ENCODE measurements at regions not wholly inside any gene's neighbourhood (a gene's known extent, or its start where the extent isn't known, plus 50 kb on each side); places are given as distances from the start of the nearest gene placed in this dataset.

GRCh38 chr2:196380575-196380974 lies 209.2 kb upstream of the STK17B start:
- 22 to 33% (median 29%) methylated on average over 3 of the region's 3 CpGs for WGBS, 3 donors
- intact Hi-C loops (cut with DNase I), result no loop called here

GRCh38 chr2:196381464-196381863 lies 210.1 kb upstream of the STK17B start:
- no peak overlapping the region for H3K4me3 ChIP-seq
- intact Hi-C loops (cut with DNase I), result no loop called here
- WGBS, 3 donors, result 71 to 76% (median 73%) methylated on average over 3 of the region's 3 CpGs
- no peaks in the 10 kb centered on the region for H3K9me3 ChIP-seq
- TF ChIP-seq EP300 (IDR thresholded peaks at IDR 0.05) (no peak), CTCF (IDR thresholded peaks at IDR 0.05) (no peak), POLR2A (IDR thresholded peaks at IDR 0.05) (no peak)
- no peak overlapping the region for H3K27ac ChIP-seq
- H3K36me3 ChIP-seq, result no peaks in the 10 kb centered on the region
- DNase-seq, result no peak
- H3K27me3 ChIP-seq, result no peaks in the 10 kb centered on the region
- H3K4me1 ChIP-seq (ENCODE audit: insufficient read depth), result no peaks in the 10 kb centered on the region

More at GRCh38 chr2:196380575-196380974, 209.2 kb upstream of the STK17B start:
- no peak overlapping the region for H3K27ac ChIP-seq
- H3K36me3 ChIP-seq, result no peaks in the 10 kb centered on the region
- H3K4me1 ChIP-seq (ENCODE audit: insufficient read depth), result no peaks in the 10 kb centered on the region
- H3K27me3 ChIP-seq, result no peaks in the 10 kb centered on the region
- H3K4me3 ChIP-seq, result no peak overlapping the region
- TF ChIP-seq POLR2A (IDR thresholded peaks at IDR 0.05) (no peak), CTCF (IDR thresholded peaks at IDR 0.05) (no peak), EP300 (IDR thresholded peaks at IDR 0.05) (no peak)
- H3K9me3 ChIP-seq, result no peaks in the 10 kb centered on the region
- DNase-seq, result no peak

- Histone ChIP-seq H3K27ac (no peak overlapping the region), H3K27me3 (no peaks in the 10 kb centered on the region), H3K9me3 (no peaks in the 10 kb centered on the region), H3K36me3 (no peaks in the 10 kb centered on the region), H3K4me1 (ENCODE audit: insufficient read depth) (no peaks in the 10 kb centered on the region), H3K4me3 (no peak overlapping the region)
- TF ChIP-seq EP300 (IDR thresholded peaks at IDR 0.05), result no peak
- no peak for TF ChIP-seq POLR2A (IDR thresholded peaks at IDR 0.05)
- TF ChIP-seq CTCF (IDR thresholded peaks at IDR 0.05), result no peak
- 92 to 94% (median 94%) methylated on average over 2 of the region's 2 CpGs for WGBS, 3 donors
- DNase-seq, result no peak
- intact Hi-C loops (cut with DNase I), result no loop called here
Measured at GRCh38 chr2:196383799-196384198, 212.4 kb upstream of the STK17B start.

GRCh38 chr2:196384729-196385128 lies 213.4 kb upstream of the STK17B start:
- 85 to 96% (median 86%) methylated on average over 1 of the region's 1 CpG for WGBS, 3 donors

More at GRCh38 chr2:196384729-196385128, 213.4 kb upstream of the STK17B start:
- Histone ChIP-seq H3K27ac (no peak overlapping the region), H3K36me3 (no peaks in the 10 kb centered on the region), H3K27me3 (no peaks in the 10 kb centered on the region), H3K9me3 (no peaks in the 10 kb centered on the region), H3K4me3 (no peak overlapping the region), H3K4me1 (ENCODE audit: insufficient read depth) (no peaks in the 10 kb centered on the region)
- DNase-seq, result no peak
- intact Hi-C loops (cut with DNase I), result no loop called here
- TF ChIP-seq CTCF (IDR thresholded peaks at IDR 0.05) (no peak), EP300 (IDR thresholded peaks at IDR 0.05) (no peak), POLR2A (IDR thresholded peaks at IDR 0.05) (no peak)

All from ovary (tissue), 7 donors.